Breast epithelium (tissue), 4 donors: ENCODE measurements at regions not wholly inside any gene's neighbourhood (a gene's known extent, or its start where the extent isn't known, plus 50 kb on each side); places are given as distances from the start of the nearest gene placed in this dataset.

Experiments
- DNase-seq, 2 donors: peaks; one replicate each; pipeline ENCODE4 v3.0.0-alpha.2; 2019; ENCODE audit warnings: low spot score in 2 of 2
- H3K27ac ChIP-seq, 2 donors: fragments of 200-600 bp; sonication (generic) in 1 of 2; one replicate each; pipeline ENCODE4 v1.5.1; 2016 to 2019; ENCODE audit warnings: mild to moderate bottlenecking in 1 of 2
- H3K27me3 ChIP-seq, 2 donors: fragments of 200-600 bp; sonication (generic) in 1 of 2; one replicate each; pipeline versions ENCODE4 v1.5.1 to v1.6.0; 2017 to 2019; ENCODE audit warnings: control low read depth in 1 of 2, mild to moderate bottlenecking in 1 of 2
- H3K36me3 ChIP-seq: fragments of 200-600 bp; one replicate; pipeline ENCODE4 v1.5.1; 2019
- H3K4me1 ChIP-seq, 2 donors: fragments of 200-600 bp; sonication (generic); one replicate each; pipeline ENCODE4 v1.5.1; 2016 to 2019; ENCODE audit warnings: control low read depth in 1 of 2
- H3K4me3 ChIP-seq, 3 donors: fragments of 200-600 bp; sonication (generic); 1 replicate in 2 of 3; 2 replicates in 1 of 3; pipeline ENCODE4 v1.5.1; 2016 to 2019; ENCODE audit warnings: mild to moderate bottlenecking in 3 of 3, moderate library complexity in 2 of 3
- H3K9me3 ChIP-seq, 2 donors: fragments of 200-600 bp; sonication (generic) in 1 of 2; one replicate each; pipeline ENCODE4 v1.5.1; 2016 to 2019; ENCODE audit warnings: control low read depth in 1 of 2
- POLR2A ChIP-seq: fragments of 450-650 bp; IDR thresholded peaks from one replicate; pipeline ENCODE4 v1.6.1; 2016; ENCODE audit warnings: antibody characterized with exemption, mild to moderate bottlenecking, moderate library complexity
- POLR2AphosphoS5 ChIP-seq, 3 donors: sonication (generic); formaldehyde crosslinking; IDR thresholded peaks; one replicate each; pipeline ENCODE4 v1.6.1; 2017; ENCODE audit warnings: antibody characterized with exemption in 3 of 3
- intact Hi-C: fragments of 100-400 bp; cut with DNase I; formaldehyde crosslinking; loops from one replicate; pipeline ENCODE4 v1.15.1; 2023; ENCODE audit warnings: low total_unique reads
- TF ChIP-seq, protein P1 (sequence below), 3 donors: fragments of 450-650 bp; IDR thresholded peaks; one replicate each; pipeline ENCODE4 v1.5.1; 2016 to 2017; ENCODE audit warnings: antibody characterized with exemption in 3 of 3, mild to moderate bottlenecking in 3 of 3, moderate library complexity in 3 of 3

DNA sequence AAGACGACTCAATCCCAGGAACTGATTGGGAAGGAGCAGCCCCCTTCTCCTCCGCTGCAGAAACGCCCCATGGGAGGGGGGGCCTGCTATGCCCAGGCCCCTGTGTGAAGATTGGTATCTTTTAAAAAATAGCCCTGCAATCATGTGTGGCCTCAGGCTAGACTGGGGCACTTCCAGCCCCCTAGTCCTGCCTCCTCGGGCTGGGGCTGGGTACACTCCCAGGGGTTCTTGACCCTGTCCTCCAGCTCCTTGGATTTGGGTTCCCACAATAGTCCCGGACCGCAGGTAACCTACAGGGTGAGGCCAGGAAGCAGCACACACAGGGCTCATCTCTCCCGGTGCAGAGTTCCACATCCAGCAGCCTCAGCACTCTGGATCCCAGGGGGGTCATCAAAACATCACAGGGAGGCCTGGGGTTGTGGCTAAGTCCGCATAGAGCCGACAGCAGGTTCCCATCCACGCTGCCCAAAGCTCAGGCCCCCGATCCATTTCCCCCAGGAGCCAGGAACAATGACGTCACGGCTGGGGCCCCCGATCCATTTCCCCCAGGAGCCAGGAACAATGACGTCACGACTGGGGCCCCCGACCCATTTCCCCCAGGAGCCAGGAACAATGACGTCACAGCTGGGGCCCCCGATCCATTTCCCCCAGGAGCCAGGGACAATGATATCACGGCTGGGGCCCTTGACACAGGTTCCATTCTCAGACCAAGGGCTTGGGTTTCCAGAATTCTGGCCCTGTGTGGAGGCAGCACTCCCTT is 202.4 kb downstream of the IRF8 start:
- Histone ChIP-seq H3K4me3 (no peak overlapping the region), H3K27me3 (peaks cover 0 to 10% of the 10 kb centered on the region in 2 donors), H3K9me3 (no peaks in the 10 kb centered on the region), H3K27ac (no peak overlapping the region), H3K4me1 (no peaks in the 10 kb centered on the region), H3K36me3 (no peaks in the 10 kb centered on the region)
- TF ChIP-seq, protein P1, sequence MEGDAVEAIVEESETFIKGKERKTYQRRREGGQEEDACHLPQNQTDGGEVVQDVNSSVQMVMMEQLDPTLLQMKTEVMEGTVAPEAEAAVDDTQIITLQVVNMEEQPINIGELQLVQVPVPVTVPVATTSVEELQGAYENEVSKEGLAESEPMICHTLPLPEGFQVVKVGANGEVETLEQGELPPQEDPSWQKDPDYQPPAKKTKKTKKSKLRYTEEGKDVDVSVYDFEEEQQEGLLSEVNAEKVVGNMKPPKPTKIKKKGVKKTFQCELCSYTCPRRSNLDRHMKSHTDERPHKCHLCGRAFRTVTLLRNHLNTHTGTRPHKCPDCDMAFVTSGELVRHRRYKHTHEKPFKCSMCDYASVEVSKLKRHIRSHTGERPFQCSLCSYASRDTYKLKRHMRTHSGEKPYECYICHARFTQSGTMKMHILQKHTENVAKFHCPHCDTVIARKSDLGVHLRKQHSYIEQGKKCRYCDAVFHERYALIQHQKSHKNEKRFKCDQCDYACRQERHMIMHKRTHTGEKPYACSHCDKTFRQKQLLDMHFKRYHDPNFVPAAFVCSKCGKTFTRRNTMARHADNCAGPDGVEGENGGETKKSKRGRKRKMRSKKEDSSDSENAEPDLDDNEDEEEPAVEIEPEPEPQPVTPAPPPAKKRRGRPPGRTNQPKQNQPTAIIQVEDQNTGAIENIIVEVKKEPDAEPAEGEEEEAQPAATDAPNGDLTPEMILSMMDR (IDR thresholded peaks at IDR 0.05): no peak
- TF ChIP-seq POLR2AphosphoS5 (IDR thresholded peaks at IDR 0.05): no peak
- no peak for TF ChIP-seq POLR2A
- intact Hi-C loops: no loop called here
- DNase-seq: no peak

DNA sequence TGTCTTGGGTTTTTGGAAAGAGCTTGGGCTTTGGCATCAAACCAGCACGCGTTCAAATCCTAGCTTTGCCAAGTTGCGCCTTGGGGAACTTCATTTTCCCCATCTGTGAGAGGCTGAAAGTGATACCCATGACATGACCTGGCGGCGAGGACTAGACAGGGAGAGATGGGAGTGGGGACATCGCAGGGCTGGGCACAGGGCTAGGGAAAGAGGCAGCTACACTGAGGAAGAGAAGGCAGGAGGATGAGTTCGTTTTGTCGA is 202.9 kb downstream of the IRF8 start:
- no peak for DNase-seq
- Histone ChIP-seq H3K4me3 (no peak overlapping the region), H3K4me1 (no peaks in the 10 kb centered on the region), H3K27ac (no peak overlapping the region), H3K9me3 (no peaks in the 10 kb centered on the region), H3K27me3 (peaks cover 0 to 11% of the 10 kb centered on the region in 2 donors), H3K36me3 (no peaks in the 10 kb centered on the region)
- intact Hi-C loops: no loop called here
- TF ChIP-seq, protein P1 (IDR thresholded peaks at IDR 0.05): no peak
- TF ChIP-seq POLR2A: no peak

DNA sequence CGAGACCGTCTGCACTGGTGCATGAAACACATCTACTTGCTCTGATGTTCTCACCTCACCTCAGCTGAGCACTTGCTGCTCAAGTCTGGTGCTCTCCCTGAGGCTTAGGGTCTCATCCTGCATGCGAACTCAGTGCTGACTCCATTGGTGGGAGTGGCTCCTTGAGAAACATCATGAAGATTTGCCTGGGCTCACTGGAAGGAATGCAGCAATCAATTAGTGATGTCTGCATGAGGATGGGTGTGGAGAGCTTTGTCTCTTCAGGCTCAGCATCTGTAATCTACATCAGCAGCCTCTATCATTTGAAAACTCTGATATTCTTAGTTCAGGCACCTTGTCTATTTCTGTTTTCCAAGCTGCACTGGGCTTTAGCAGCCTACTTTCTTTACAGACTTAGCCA is 204.4 kb downstream of the IRF8 start:
- DNase-seq: no peak
- no peak overlapping the region for H3K4me3 ChIP-seq
- no peak for TF ChIP-seq POLR2A
- no peak for TF ChIP-seq POLR2AphosphoS5 (IDR thresholded peaks at IDR 0.05)
- TF ChIP-seq, protein P1 (IDR thresholded peaks at IDR 0.05): no peak
- intact Hi-C loops: no loop called here
- H3K27me3 ChIP-seq: peaks cover 0 to 16% of the 10 kb centered on the region in 2 donors
- no peak overlapping the region for H3K27ac ChIP-seq
- H3K9me3 ChIP-seq: no peaks in the 10 kb centered on the region
- no peaks in the 10 kb centered on the region for H3K36me3 ChIP-seq
- H3K4me1 ChIP-seq: no peaks in the 10 kb centered on the region

DNA sequence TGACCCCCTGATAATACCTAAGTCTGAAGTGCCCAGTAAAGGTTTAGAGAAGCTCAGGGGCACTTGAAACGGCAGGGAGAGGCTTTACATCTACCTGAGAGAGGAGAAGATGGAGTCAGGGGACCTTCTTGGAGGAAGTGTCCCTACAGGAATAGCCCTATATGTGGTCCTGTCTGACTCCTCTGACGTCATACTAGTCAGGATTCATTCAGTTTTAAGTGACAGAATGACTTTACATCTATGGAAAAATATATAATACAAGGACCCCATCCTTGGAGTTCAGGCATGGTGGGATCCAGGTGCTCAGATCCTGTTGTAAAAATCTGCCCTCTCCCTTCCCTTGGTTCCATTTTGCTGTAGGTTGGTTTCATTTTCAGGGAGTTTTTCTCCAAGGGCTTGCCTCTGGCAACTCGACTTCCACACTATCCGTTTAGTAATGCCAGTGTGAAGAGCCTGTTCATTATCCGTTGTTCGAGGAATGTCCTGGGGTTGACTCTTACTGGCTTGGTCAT is 205.6 kb downstream of the IRF8 start:
- H3K27ac ChIP-seq: no peak overlapping the region
- H3K9me3 ChIP-seq: no peaks in the 10 kb centered on the region
- H3K4me1 ChIP-seq: no peaks in the 10 kb centered on the region
- TF ChIP-seq POLR2AphosphoS5 (IDR thresholded peaks at IDR 0.05) (no peak), POLR2A (no peak)
- TF ChIP-seq, protein P1 (IDR thresholded peaks at IDR 0.05): no peak
- no peak overlapping the region for H3K4me3 ChIP-seq
- DNase-seq: no peak
- peaks cover 0 to 16% of the 10 kb centered on the region in 2 donors for H3K27me3 ChIP-seq
- intact Hi-C loops: no loop called here
- H3K36me3 ChIP-seq: no peaks in the 10 kb centered on the region

DNA sequence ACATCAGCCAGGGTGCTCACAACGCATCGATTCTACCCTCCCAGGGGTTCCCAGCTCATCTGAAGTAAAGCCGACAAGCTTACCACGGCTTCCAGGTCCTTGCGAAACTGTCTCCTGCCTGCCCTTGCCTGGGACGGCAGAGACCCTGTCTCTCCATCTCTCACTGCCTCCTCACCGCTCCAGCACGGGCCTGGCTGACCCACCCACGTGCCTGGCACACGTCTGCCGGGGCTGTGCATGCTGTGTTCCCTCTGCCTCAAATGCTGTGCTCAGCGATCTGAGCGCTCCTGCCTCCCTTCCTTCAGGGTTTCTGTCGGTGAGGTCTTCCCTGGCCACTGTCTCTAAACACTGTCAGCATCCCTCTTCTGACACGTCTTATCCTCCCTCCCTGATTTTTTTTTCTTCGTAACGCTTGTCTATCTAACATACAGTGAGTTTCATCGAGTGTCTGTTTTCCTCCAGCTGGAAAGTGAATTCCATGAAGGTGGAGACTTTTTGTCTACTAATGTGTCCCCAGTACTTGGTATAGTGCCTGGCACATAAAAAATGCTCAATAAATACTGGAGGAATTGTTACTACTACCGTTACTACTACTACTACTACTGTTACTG is 208.4 kb downstream of the IRF8 start:
- Histone ChIP-seq H3K27me3 (peaks cover 0 to 6% of the 10 kb centered on the region in 2 donors), H3K4me3 (no peak overlapping the region), H3K9me3 (no peaks in the 10 kb centered on the region), H3K4me1 (no peaks in the 10 kb centered on the region), H3K27ac (no peak overlapping the region), H3K36me3 (no peaks in the 10 kb centered on the region)
- no peak for DNase-seq
- TF ChIP-seq POLR2AphosphoS5 (IDR thresholded peaks at IDR 0.05) (no peak), POLR2A (no peak)
- TF ChIP-seq, protein P1 (IDR thresholded peaks at IDR 0.05): no peak
- intact Hi-C loops: no loop called here
